Esophagus muscularis mucosa (tissue), 4 donors: ENCODE measurements at regions not wholly inside any gene's neighbourhood (a gene's known extent, or its start where the extent isn't known, plus 50 kb on each side); places are given as distances from the start of the nearest gene placed in this dataset.

Source experiments
- CTCF ChIP-seq, 3 experiments: fragments of 200-600 bp in 2 of 3; fragments of 450-650 bp in 1 of 3; sonication (generic) in 2 of 3; IDR thresholded peaks; one replicate each; pipeline ENCODE4 v1.5.1; 2017 to 2019; ENCODE audit warnings: antibody characterized with exemption in 3 of 3, mild to moderate bottlenecking in 2 of 3, moderate library complexity in 1 of 3
- EP300 ChIP-seq: sonication (generic); formaldehyde crosslinking; IDR thresholded peaks from one replicate; pipeline ENCODE4 v1.6.1; 2017; ENCODE audit warnings: antibody characterized with exemption
- POLR2A ChIP-seq: fragments of 450-650 bp; IDR thresholded peaks from one replicate; pipeline ENCODE4 v1.6.1; 2017; ENCODE audit warnings: antibody characterized with exemption, moderate library complexity, mild to moderate bottlenecking, low read depth
- POLR2AphosphoS5 ChIP-seq, 2 donors: sonication (generic); formaldehyde crosslinking; IDR thresholded peaks; one replicate each; pipeline ENCODE4 v1.6.1; 2017; ENCODE audit warnings: antibody characterized with exemption in 2 of 2

- TF ChIP-seq EP300 (no peak), CTCF (IDR thresholded peaks at IDR 0.05) (no peak), POLR2A (no peak), POLR2AphosphoS5 (IDR thresholded peaks at IDR 0.05) (no peak)
Measured at GRCh38 chr11:79575701-79576100, 134.9 kb upstream of the TENM4 start.
